Urothelium cell line (cell line): ENCODE measurements at regions not wholly inside any gene's neighbourhood (a gene's known extent, or its start where the extent isn't known, plus 50 kb on each side); places are given as distances from the start of the nearest gene placed in this dataset.

ENCODE experiments used
- DNase-seq: peaks from one replicate; pipeline ENCODE4 v3.0.0; 2011; ENCODE audit warnings: low spot score, mixed read lengths
- FAIRE-seq: peaks from 2 replicates; lab custom pipeline; 2011; peaks lifted over from hg19 to GRCh38; lab: Jason Lieb, UNC

- DNase-seq: no peak
- FAIRE-seq: no peak
Observed at GRCh38 chr5:174398171-174398570, 326.2 kb upstream of the MSX2 start.

- FAIRE-seq: no peak
- DNase-seq: no peak
Observed at GRCh38 chr5:174399411-174399810, 325.0 kb upstream of the MSX2 start.

DNA sequence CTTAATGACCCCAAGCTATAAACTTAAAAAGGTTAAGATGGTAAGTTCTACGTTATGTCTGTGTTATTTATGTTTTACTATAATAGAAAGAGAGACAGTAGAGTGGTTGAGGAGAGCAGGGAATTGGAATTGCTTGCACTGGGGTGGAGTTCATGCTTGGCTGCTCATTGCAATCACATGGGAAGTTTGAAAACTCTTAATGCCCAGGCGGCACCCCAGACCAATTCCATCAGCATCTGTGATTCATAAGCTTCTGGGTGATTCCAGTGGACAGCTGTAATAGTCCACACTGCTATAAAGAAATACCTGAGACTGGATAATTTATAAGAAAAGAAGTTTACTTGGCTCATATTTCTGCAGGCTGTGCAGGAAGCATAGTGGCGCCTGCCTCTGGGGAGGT lies 323.9 kb upstream of the MSX2 start:
- FAIRE-seq (no peak), DNase-seq (no peak)

- FAIRE-seq: no peak
Observed at GRCh38 chr5:174401793-174402192, 322.6 kb upstream of the MSX2 start.

DNA sequence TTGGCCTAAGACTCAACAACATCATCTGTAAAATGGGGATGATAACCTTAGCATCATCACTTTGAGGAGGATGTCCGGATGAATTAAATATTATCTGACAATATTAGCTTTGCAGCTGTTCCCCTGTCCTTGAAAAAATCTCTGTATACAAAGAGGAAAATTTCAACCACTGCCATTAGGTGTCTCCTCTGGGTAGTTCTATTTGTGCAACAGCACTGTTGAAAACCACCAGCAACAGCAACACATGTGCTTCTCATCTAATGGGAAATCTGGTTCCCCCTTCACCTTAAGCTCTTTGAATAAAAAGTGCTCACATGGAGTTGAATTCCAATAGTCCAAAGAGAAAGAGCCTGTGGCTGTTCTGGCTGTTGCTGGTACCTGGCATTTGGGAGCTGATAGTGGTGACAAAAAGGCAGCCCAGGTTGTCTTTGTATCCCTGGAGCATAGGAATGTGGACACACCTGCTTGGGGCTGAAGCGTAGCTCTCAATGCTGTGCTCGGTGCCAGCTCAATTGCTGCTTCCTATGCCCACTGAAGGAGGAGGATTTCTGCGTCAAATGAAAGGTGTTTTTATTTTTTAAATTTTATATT lies 322.1 kb upstream of the MSX2 start:
- FAIRE-seq: no peak
- DNase-seq: no peak

More at GRCh38 chr5:174401793-174402192, 322.6 kb upstream of the MSX2 start:
- no peak for DNase-seq

DNA sequence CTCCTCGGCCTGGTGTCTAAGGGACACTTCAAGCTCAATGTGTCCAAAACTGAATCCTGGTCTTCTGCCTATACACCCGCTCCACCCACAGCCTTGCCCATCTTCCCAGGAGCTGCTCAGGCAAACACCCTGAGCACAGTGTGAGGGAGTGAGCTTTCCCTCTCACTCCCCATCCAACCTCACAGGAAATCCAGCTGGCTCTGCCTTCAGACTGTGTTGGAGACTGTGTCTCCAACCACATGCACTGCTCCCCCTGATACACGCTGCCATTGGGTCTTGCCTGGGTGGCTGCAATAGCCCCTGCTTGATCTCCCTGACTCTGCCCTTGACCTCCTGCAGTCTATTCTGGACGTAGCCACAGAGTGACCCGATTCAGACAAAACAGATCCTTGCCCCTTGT lies 319.5 kb upstream of the MSX2 start:
- DNase-seq (no peak), FAIRE-seq (no peak)

GRCh38 chr5:174409070-174409469 lies 315.3 kb upstream of the MSX2 start:
- FAIRE-seq (no peak), DNase-seq (no peak)

- DNase-seq (no peak), FAIRE-seq (no peak)
Observed at GRCh38 chr5:174409971-174410370, 314.4 kb upstream of the MSX2 start.

GRCh38 chr5:174410716-174411478 lies 313.5 kb upstream of the MSX2 start:
- DNase-seq (peak; percentile 80), FAIRE-seq (peak; percentile 81)

DNA sequence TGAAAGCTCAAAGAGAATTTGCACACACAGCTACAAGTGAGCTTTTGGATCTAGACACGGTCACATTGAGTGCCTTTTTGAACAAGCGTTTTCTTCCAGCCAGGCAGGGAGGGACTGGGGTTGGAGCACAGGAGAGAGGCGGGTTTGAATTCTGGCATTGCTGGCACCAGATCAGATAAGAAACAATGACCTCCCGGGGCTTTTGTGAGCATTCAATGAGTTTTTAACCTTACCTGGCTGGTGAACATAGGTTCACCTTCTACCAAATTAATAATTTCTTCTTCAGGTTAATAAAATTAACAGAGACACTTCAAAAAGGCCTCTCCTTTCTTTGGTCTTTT lies 312.9 kb upstream of the MSX2 start:
- DNase-seq: no peak
- no peak for FAIRE-seq

DNA sequence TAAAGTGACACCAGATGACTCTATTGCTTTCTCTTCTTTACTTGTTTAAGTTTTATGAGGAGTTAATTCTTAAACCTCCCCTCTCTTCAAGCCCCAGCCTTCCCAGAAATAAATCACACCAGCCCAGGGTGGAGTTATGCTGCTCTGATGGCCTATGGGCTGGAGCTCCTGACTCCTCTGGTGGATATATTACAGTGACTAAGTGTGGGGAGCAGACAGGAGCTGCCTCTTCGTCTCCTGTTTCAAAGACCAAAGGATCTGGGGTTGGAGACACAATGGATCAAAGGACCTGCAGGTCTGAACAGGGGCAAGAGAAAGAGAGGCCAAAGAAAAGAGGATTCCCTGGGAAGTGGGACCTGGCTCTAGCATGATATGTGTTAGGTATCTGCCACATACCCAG lies 312.0 kb upstream of the MSX2 start:
- DNase-seq (peak; percentile 23), FAIRE-seq (no peak)

DNA sequence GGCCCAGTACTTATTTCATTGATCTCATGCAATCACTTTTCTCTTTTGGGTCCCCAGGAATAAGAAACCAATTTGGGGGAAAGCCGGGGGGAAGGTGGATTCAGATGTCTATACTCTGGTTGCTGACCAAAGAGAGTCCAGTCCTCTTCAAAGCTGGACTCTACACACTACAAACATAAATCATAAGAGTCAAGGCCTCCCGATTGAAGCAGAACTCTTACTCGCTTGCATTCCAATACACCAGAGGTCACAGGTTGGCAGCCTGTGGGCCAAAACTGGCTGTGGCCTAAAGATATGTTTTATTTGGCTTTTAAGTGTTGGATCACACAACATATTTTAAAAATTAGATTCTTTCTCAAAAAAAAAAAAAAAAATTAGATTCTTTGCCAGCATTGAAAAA lies 311.4 kb upstream of the MSX2 start:
- no peak for FAIRE-seq

DNA sequence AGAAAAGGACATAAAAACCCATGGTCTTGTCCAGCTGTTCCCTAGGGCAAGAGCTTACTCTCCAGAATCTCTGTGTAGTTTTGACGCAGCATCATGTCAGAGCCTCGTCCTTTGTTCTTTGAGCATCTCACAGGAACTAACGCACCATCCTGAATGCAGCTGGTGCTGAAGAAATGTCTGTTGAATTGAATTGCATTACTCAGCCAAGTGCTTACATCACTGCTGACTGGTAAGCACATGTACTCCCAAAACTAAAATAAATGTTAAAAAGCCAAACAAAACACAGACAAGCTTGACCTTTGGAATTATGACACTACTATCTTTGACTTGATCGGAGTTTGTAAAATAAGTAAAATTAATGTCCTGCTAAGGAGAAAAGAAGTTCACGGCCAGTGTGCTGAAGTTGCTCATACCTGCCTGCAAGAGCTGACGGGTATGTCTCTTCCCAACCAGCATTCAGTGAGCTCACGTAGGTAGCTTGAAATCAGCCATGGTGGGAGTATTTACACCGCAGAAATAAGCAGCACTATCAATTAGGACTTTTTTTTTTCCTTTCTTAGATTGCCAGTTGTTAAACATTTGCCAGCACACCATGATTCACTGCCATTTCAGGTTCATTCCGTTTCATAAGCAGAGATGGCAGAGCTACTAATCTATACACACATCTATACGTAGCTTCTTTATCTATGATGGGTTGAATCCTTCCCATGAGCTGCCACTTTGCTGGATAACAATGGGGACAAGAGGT lies 310.6 kb upstream of the MSX2 start:
- FAIRE-seq (no peak), DNase-seq (no peak)

More for the DNA sequence above, 311.4 kb upstream of the MSX2 start:
- no peak for DNase-seq

- DNase-seq (no peak), FAIRE-seq (no peak)
Observed at GRCh38 chr5:174414315-174414710, 310.1 kb upstream of the MSX2 start.

- FAIRE-seq (no peak), DNase-seq (peak; percentile 41)
Observed at GRCh38 chr5:174418809-174419539, 305.4 kb upstream of the MSX2 start.

DNA sequence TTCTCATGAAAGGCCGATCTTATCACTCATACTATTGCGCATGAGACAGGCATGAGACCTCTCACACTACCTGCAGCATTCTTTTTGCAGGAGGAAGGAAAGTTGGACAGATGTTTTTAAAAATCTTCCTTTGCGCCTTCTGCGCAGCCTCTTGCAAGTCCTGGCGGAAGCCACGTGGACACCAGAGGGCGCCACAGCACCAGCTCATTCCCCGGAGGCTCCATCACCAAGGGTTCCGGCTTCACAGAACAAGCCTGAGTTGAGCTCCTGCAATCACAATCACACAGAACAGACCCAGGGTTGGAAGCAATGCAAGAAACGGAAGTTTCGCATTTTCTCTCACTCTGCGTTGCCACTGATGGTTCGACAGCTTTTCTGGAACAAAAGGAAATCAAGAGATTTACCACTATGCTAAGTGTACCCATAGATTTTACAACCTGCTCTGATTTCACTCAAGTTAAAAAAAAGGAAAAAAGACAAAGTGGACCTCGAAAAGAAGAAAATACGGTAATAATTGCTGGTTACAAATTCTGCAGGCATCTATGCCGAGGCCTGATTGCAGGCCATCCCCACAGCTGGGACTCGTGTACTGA lies 304.7 kb upstream of the MSX2 start:
- FAIRE-seq: peak; percentile 62
- DNase-seq: peak; percentile 85

DNA sequence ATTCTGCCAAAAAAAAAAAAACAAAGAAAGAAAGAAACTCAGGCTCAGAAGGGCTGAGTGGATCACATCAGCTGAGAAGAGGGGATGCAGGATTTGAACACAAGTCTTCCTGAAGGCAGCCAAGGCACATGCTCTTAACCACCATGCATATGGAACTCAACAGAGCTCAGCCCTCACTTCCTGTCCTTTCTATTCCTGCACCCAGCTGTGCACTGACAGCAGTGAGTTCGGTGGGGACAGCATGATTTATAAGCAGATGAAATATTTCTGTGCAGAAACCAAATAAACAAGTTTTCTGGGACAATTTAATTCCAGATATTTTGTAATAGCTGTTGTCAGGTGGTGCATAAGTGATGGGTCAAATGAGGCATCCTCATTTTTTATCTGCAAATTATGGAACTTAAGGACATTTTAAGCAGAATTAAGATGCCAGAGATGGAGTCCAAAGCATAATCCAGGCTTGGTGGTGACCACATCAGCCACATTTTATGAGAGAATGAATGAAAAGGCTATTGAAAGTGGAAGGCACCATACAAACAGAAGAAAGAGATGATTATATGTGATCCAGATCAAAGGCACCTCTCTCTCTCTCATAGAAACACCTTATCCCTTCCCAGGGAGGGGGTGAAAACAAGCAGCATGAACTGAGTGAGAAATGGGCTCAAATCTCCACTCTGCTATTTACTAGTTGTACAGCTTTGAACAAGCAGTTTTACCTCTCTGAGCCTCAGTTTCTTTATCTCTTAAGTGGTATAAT lies 303.6 kb upstream of the MSX2 start:
- no peak for FAIRE-seq
- DNase-seq: no peak

- DNase-seq (no peak), FAIRE-seq (no peak)
Observed at GRCh38 chr5:174421408-174421805, 303.0 kb upstream of the MSX2 start.

DNA sequence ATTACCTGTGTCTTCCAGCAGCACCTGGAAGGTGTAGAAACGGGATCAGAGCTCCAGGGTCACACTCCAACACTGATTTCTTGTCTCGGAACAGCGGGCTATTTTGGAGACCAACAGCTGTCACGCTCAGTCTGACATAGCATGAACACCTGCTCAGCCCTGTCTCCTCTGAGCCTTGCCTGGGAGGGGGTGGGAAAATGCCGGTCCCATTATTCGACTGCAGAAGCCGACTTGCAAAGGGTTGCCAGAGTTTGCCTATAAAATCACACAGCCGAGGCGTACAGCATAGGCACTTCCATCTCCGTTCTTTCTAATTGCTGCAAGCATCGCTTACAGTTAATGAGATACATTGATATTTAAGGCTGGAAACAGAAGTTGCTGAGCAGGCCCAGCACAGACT lies 300.8 kb upstream of the MSX2 start:
- no peak for DNase-seq
- no peak for FAIRE-seq
